GM12872 (cell line): ENCODE measurements at regions not wholly inside any gene's neighbourhood (a gene's known extent, or its start where the extent isn't known, plus 50 kb on each side); places are given as distances from the start of the nearest gene placed in this dataset.

Source experiments
- TF ChIP-seq, protein P1 (sequence below): IDR thresholded peaks from 3 replicates; pipeline ENCODE4 v1.5.1; 2011; ENCODE audit warnings: low read depth, mild to moderate bottlenecking, low read length, moderate library complexity; ENCODE audit not compliant: insufficient read depth

DNA sequence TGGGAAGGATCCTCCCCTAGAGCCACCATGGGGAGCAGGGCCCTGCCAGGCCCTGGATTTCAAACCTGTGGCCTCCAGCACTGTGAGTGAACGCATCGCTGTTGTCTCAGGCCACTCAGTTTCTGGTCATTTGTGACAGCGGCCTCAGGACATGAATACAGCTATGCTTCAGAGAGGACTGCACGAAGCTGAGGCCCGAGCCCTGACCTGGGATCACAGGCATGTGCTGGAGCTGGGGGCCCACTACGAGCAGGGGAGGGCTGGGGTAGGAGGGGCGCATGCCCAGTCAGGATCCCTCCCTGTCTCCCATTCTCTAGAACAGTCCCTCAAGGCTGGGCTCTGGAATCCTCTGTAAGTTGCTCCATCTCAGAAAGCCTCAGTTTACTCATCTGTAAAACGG lies 242.1 kb downstream of the CTTN start:
- TF ChIP-seq, protein P1, sequence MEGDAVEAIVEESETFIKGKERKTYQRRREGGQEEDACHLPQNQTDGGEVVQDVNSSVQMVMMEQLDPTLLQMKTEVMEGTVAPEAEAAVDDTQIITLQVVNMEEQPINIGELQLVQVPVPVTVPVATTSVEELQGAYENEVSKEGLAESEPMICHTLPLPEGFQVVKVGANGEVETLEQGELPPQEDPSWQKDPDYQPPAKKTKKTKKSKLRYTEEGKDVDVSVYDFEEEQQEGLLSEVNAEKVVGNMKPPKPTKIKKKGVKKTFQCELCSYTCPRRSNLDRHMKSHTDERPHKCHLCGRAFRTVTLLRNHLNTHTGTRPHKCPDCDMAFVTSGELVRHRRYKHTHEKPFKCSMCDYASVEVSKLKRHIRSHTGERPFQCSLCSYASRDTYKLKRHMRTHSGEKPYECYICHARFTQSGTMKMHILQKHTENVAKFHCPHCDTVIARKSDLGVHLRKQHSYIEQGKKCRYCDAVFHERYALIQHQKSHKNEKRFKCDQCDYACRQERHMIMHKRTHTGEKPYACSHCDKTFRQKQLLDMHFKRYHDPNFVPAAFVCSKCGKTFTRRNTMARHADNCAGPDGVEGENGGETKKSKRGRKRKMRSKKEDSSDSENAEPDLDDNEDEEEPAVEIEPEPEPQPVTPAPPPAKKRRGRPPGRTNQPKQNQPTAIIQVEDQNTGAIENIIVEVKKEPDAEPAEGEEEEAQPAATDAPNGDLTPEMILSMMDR, result no peak

DNA sequence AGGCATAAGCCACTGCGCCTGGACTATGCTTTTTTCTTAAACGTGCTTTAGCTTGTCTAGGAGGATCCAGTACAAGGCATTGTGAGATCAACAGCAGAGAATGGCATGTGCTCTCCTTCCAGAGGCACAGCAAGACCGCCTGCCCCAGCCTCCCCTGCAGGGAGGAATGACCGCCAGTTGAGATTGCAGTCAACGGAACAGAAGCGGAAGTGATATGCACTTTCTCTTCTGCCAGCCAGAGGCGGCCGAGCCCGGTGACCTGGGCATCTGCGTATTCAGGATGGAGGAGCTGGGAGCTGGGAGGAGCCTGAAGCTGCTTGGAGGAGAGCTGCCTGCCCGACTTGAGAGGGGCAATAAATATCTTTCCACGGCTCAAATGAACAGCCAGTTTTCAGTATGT lies 243.0 kb downstream of the CTTN start:
- TF ChIP-seq, protein P1, result no peak

DNA sequence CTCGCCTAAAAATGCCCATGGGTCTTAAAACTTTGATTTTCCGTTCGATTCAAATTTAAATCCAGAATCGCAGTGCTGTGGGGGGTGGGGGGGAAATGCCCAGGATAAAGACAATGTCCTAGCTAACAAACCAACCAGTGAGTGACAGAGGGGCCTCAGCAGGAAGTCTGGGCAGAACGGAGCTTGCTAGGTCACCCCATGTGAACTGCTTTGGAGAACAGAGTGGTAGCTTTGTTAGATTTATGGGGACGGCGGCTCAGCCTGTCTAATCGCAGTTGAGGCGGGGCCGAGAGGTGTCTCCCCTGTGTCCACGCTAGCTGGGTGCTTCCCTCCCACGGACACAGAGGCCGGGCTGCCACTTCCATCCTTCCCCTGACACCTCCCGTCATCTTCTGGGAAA lies 243.9 kb downstream of the CTTN start:
- TF ChIP-seq, protein P1, result no peak

DNA sequence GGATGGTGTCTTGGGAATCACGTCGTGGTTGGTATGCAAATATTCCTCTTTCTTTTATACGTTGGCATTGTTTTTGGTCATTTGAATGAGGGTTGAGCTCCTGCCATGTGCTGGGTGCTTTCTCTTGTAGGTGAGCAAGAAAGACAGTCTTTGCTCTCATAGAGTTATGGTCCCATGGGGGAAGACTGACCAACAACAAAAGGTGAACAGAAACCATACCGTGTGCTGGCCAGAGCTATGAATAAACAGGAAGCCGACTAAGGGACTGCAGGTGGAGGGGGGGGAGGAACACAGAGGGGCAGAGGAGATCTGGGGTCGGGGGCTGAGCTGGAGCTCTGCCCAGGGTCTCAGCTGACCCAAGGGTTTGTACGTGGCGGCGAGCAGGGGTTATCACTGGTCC lies 245.3 kb downstream of the CTTN start:
- TF ChIP-seq, protein P1, result no peak

DNA sequence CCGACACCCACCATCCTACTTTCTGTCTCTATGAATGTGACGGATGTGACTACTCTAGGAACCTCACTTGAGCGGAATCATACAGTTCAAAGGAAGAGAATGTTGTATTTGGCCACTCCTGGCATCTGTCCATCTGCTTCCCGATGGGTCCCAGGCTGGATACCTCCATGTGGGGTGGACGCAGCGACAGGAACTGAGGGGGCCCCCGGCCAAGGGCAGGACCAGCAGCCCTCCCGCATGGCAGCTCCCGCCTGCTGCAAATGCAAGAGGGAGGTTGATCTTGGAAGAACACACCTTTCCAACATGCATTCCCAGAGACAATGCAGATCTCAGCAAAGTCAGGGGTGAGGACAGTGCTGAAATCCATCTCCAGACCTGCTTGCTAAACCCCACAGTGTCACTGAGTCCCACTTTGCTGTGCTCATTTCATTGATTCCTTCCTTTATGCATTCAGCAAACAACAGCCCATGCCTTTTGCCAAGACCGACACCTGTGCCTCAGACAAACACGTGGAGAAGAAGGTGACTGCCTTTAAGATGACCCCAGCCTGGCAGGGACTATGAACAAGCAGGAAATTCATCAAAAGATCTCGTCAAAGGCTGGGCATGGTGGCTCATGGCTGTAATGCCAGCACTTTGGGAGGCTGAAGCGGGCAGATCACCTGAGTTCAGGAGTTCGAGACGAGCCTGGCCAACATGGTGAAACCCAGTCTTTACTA lies 246.2 kb downstream of the CTTN start:
- TF ChIP-seq, protein P1, result no peak

DNA sequence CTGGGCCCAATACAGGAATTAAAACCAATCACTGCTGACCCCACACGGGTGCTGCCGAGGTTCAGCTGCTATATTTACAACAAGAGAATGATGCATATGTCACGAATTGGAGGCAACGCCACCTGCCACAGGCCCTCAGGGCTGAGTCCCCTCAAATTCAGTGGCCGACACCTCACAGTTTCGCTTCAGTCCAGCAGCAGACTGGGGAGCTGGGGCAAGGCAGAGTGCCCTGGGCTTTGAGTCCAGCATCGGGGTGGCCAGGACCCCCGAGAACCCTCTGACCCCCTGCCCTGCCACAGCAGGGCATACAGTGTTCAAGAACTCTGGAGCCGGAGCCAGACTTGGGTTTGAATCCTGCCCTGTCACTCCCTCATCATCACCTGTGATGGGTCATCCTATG lies 247.2 kb downstream of the CTTN start:
- TF ChIP-seq, protein P1, result no peak

DNA sequence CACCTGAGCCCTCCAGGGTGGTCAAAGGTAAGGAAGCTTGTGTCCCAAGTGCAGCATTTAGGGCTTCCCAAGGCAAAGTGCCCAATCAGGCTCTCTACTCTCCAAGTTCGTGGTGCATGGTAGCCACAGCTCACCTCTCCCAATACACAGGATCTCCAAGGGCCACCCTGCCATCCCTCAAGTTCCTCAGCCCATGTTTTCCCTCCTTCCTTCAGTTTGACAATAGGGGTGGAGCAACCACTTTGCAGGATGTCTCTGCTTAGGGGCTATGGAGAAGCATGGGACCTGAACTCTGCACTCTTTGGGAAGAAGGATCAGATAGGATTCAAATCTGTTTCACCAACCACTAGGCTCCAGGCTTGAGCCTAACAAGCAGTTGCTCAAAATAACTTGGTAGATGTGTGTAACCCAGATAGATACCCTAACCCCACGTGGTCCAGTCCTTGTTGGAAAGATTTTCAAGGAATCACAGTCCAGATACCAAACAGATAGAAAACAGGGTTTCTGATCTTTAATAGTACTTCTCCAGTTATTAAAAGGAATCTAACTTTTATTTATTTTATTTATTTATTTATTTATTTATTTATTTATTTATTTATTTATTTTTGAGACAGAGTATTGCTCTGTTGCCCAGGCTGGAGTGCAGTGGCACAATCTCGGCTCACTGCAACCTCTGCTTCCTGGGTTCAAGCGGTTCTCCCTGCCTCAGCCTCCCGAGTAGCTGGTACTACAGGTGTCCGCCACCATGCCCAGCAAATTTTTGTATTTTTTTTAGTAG lies 248.1 kb downstream of the CTTN start:
- TF ChIP-seq, protein P1, result no peak
